Karpas-422 (cell line): ENCODE measurements at regions not wholly inside any gene's neighbourhood (a gene's known extent, or its start where the extent isn't known, plus 50 kb on each side); places are given as distances from the start of the nearest gene placed in this dataset.
A peak's percentile ranks its signal among the peaks of the same experiment; 100 is the strongest.
"Not testable (repeated sequence)": the region's sequence is repeated elsewhere in the genome, so short reads cannot be mapped to it uniquely, and the experiment has no call there.

Source experiments
- DNase-seq: peaks from one replicate; pipeline ENCODE4 v3.0.0-alpha.2; 2015
- H2AFZ ChIP-seq: fragments of 200-600 bp; sonication (generic); 2 replicates; pipeline ENCODE4 v1.6.1; 2014; ENCODE audit warnings: antibody characterized with exemption, low read length, mixed read lengths
- H3K27ac ChIP-seq: fragments of 200-600 bp; sonication (generic); 2 replicates; pipeline ENCODE4 v1.5.1; 2014; ENCODE audit warnings: mild to moderate bottlenecking, low read length, moderate library complexity
- H3K27me3 ChIP-seq: fragments of 200-600 bp; sonication (generic); 2 replicates; pipeline ENCODE4 v1.6.1; 2014; ENCODE audit warnings: low read length, mixed read lengths
- H3K36me3 ChIP-seq: fragments of 200-600 bp; sonication (generic); 2 replicates; pipeline ENCODE4 v1.6.1; 2014; ENCODE audit warnings: low read length, mixed read lengths; ENCODE audit not compliant: insufficient read depth
- H3K4me1 ChIP-seq: fragments of 200-600 bp; sonication (generic); 2 replicates; pipeline ENCODE4 v1.6.1; 2014; ENCODE audit warnings: mild to moderate bottlenecking, low read length, mixed read lengths
- H3K4me2 ChIP-seq: fragments of 200-600 bp; sonication (generic); 2 replicates; pipeline ENCODE4 v1.6.1; 2014; ENCODE audit warnings: low read length, low read depth, mild to moderate bottlenecking; ENCODE audit not compliant: poor library complexity, severe bottlenecking
- H3K4me3 ChIP-seq: fragments of 200-600 bp; sonication (generic); 2 replicates; pipeline ENCODE4 v1.5.1; 2014; ENCODE audit warnings: mild to moderate bottlenecking, antibody characterized with exemption, low read length, mixed read lengths
- H3K79me2 ChIP-seq: fragments of 200-600 bp; sonication (generic); 2 replicates; pipeline ENCODE4 v1.6.1; 2014; ENCODE audit warnings: mild to moderate bottlenecking, low read length, mixed read lengths
- H3K9ac ChIP-seq: fragments of 200-600 bp; sonication (generic); 2 replicates; pipeline ENCODE4 v1.6.0; 2014; ENCODE audit warnings: low read length
- H3K9me2 ChIP-seq: fragments of 200-600 bp; sonication (generic), shearing (Covaris generic); replicated peaks from 2 replicates; pipeline ENCODE4 v1.6.0; 2014; ENCODE audit warnings: mild to moderate bottlenecking, low read length, moderate library complexity; ENCODE audit not compliant: insufficient read depth
- H3K9me3 ChIP-seq: fragments of 300-700, 200-600 bp; sonication (generic); 2 replicates; pipeline ENCODE4 v1.6.1; 2014; ENCODE audit warnings: low read length, mixed read lengths
- H4K20me1 ChIP-seq: fragments of 200-600 bp; sonication (generic); 2 replicates; pipeline ENCODE4 v1.6.1; 2014; ENCODE audit warnings: mild to moderate bottlenecking, antibody characterized with exemption, low read length, low read depth; ENCODE audit not compliant: insufficient read depth

DNA sequence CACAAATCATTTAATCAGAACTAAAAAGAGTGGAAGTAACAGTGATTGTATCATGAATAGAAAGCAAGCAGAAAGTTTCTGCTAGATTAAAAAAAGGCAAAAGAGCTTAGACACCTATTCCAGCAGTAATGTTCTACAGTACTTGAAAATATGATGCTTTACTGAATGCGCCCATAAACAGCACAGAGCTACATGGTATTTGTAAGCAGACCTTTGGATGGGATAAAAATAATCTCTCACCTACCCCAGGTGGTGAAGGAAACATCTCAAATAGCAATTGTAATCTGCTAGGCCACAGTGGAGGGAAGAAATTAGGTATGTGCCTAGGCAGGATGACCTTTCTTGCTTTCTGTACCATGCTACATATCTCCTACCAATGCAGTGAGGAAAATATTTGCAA lies 280.9 kb upstream of the PRKX start:
- H3K9ac ChIP-seq = no peak overlapping the region

DNA sequence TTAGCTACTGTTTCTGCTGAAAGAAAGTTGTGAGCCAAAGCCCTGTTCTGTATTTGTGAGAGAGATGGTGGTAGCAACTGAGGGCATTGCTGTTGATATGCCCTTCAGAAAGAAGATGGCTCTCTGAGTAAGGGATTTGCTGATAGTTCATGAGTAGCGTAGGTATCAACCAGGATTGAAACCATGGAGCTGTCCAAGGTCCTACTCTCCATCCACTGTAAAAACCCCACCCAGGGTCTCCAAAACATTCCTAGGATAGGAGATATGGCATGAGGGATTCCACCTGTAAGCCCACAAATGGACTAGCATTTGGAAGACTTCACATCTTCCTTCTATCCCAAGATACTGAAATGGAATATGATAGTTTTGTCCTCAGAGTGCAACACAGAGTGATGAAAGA lies 277.1 kb upstream of the PRKX start:
- no peaks in the 10 kb centered on the region for H3K36me3 ChIP-seq

More for the DNA sequence above, 280.9 kb upstream of the PRKX start:
- Histone ChIP-seq H3K9me2 (no peaks in the 10 kb centered on the region), H3K27me3 (no peaks in the 10 kb centered on the region), H3K4me1 (no peaks in the 10 kb centered on the region), H3K9me3 (peaks cover 5% of the 10 kb centered on the region; the same call in 1 of the 2 replicates), H3K27ac (no peak overlapping the region), H3K36me3 (no peaks in the 10 kb centered on the region), H4K20me1 (no peaks in the 10 kb centered on the region), H3K79me2 (no peaks in the 10 kb centered on the region), H3K4me2 (no peak overlapping the region), H2AFZ (no peak overlapping the region), H3K4me3 (no peak overlapping the region)
- DNase-seq = no peak

GRCh38 chrX:3972104-3972858 lies 258.8 kb upstream of the PRKX start:
- H3K4me2 ChIP-seq, H3K36me3 ChIP-seq, H2AFZ ChIP-seq, H3K9ac ChIP-seq, H3K4me1 ChIP-seq, H4K20me1 ChIP-seq, H3K27me3 ChIP-seq, H3K27ac ChIP-seq, H3K9me3 ChIP-seq, H3K4me3 ChIP-seq, H3K79me2 ChIP-seq, H3K9me2 ChIP-seq: not testable (repeated sequence)
- peak; percentile 70 for DNase-seq

More for the DNA sequence above, 277.1 kb upstream of the PRKX start:
- Histone ChIP-seq H3K9me3 (no peaks in the 10 kb centered on the region), H3K4me3 (no peak overlapping the region), H3K4me2 (no peak overlapping the region), H3K4me1 (no peaks in the 10 kb centered on the region), H3K27me3 (no peaks in the 10 kb centered on the region), H3K9me2 (no peaks in the 10 kb centered on the region), H4K20me1 (no peaks in the 10 kb centered on the region), H3K27ac (no peak overlapping the region), H3K79me2 (no peaks in the 10 kb centered on the region), H2AFZ (no peak overlapping the region), H3K9ac (no peak overlapping the region)
- peak; percentile 57 for DNase-seq

DNA sequence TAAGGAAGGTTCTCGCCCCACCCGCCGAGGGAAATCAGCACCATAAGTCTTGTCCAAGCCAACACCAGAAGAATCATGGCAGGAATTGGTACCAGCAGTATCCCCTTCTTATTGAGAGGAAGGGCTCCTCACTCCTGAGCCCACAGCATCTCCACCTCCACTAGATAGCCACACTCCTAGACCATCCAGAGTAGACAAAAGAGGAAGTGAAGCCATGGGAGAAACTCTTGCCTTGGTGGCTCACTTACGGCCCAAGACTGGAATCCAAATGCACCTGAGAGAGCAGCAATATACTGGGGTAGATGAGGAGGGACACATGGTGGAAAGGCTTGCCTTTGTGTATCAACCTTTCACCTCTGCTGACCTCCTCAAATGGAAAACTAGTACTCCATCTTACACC lies 255.3 kb upstream of the PRKX start:
- Histone ChIP-seq H3K4me3 (no peak overlapping the region), H4K20me1 (no peaks in the 10 kb centered on the region), H3K27ac (no peak overlapping the region), H3K4me2 (no peak overlapping the region), H3K27me3 (no peaks in the 10 kb centered on the region), H2AFZ (no peak overlapping the region), H3K9me2 (no peaks in the 10 kb centered on the region), H3K36me3 (no peaks in the 10 kb centered on the region), H3K9me3 (no peaks in the 10 kb centered on the region), H3K4me1 (peaks cover 9% of the 10 kb centered on the region), H3K79me2 (no peaks in the 10 kb centered on the region), H3K9ac (no peak overlapping the region)
- no peak for DNase-seq

GRCh38 chrX:3963980-3964379 lies 250.5 kb upstream of the PRKX start:
- no peak for DNase-seq
- H3K4me2 ChIP-seq = no peak overlapping the region
- H4K20me1 ChIP-seq = no peaks in the 10 kb centered on the region
- H3K79me2 ChIP-seq = no peaks in the 10 kb centered on the region
- H3K9ac ChIP-seq = no peak overlapping the region
- H3K9me3 ChIP-seq = no peaks in the 10 kb centered on the region
- H3K27me3 ChIP-seq = no peaks in the 10 kb centered on the region
- H3K4me1 ChIP-seq = peaks cover 23% of the 10 kb centered on the region
- H2AFZ ChIP-seq = no peak overlapping the region
- H3K27ac ChIP-seq = no peak overlapping the region
- no peak overlapping the region for H3K4me3 ChIP-seq
- no peaks in the 10 kb centered on the region for H3K9me2 ChIP-seq
- no peaks in the 10 kb centered on the region for H3K36me3 ChIP-seq

- Histone ChIP-seq H4K20me1 (no peaks in the 10 kb centered on the region), H3K27ac (no peak overlapping the region), H3K9me3 (no peaks in the 10 kb centered on the region), H3K79me2 (no peaks in the 10 kb centered on the region), H3K9ac (peak overlapping the region; percentile 49), H3K4me1 (peaks cover 23% of the 10 kb centered on the region), H3K4me2 (peak overlapping the region; percentile 64), H3K36me3 (no peaks in the 10 kb centered on the region), H3K27me3 (no peaks in the 10 kb centered on the region), H3K4me3 (peak overlapping the region; percentile 36; the same call in 1 of the 2 replicates), H3K9me2 (no peaks in the 10 kb centered on the region), H2AFZ (peak overlapping the region; percentile 54; the same call in 1 of the 2 replicates)
- DNase-seq = peak; percentile 81
Measured at GRCh38 chrX:3962511-3963311, 249.3 kb upstream of the PRKX start.

- Histone ChIP-seq H3K36me3 (no peaks in the 10 kb centered on the region), H2AFZ (no peak overlapping the region), H3K79me2 (no peaks in the 10 kb centered on the region), H3K9me3 (no peaks in the 10 kb centered on the region), H3K4me2 (no peak overlapping the region), H3K27ac (no peak overlapping the region), H3K27me3 (no peaks in the 10 kb centered on the region), H4K20me1 (no peaks in the 10 kb centered on the region), H3K4me3 (no peak overlapping the region), H3K4me1 (peaks cover 23% of the 10 kb centered on the region), H3K9me2 (no peaks in the 10 kb centered on the region), H3K9ac (no peak overlapping the region)
- peak; percentile 29 for DNase-seq
Measured at GRCh38 chrX:3960952-3961351, 247.5 kb upstream of the PRKX start.

DNA sequence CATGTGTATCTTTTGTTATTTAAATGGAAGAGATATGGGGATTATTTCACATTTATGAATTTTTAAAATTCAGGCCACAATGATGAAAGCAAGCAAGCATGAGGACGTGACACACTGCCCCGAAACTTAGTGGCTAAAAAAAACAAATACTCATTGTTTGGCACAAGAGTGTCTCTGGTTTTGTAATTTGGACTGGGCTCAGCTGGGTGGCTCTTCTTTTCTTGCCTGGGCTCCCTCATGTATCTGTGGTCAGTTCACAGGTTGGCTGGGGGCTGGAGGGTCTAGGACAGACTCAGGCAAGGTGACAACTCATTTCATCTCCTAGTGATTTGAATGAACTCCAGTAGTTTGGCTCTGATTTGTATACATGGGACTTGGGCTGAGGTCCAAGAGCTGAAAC lies 238.4 kb upstream of the PRKX start:
- no peak overlapping the region for H2AFZ ChIP-seq
- H3K9ac ChIP-seq = no peak overlapping the region
- no peaks in the 10 kb centered on the region for H3K36me3 ChIP-seq
- H3K27ac ChIP-seq = no peak overlapping the region
- H3K27me3 ChIP-seq = no peaks in the 10 kb centered on the region; the same call in 1 of the 2 replicates
- H3K9me2 ChIP-seq = no peaks in the 10 kb centered on the region
- no peaks in the 10 kb centered on the region for H3K79me2 ChIP-seq
- H3K4me2 ChIP-seq = no peak overlapping the region
- peaks cover 5% of the 10 kb centered on the region; the same call in 1 of the 2 replicates for H3K9me3 ChIP-seq
- no peaks in the 10 kb centered on the region for H4K20me1 ChIP-seq
- peak; percentile 15 for DNase-seq
- no peak overlapping the region for H3K4me3 ChIP-seq
- H3K4me1 ChIP-seq = 0 out of 2 replicates have a peak, but pooled peaks cover 5% of the 10 kb centered on the region
